ENCODE measurements at regions not wholly inside any gene's neighbourhood (a gene's known extent, or its start where the extent isn't known, plus 50 kb on each side); places are given as distances from the start of the nearest gene placed in this dataset.

DNA sequence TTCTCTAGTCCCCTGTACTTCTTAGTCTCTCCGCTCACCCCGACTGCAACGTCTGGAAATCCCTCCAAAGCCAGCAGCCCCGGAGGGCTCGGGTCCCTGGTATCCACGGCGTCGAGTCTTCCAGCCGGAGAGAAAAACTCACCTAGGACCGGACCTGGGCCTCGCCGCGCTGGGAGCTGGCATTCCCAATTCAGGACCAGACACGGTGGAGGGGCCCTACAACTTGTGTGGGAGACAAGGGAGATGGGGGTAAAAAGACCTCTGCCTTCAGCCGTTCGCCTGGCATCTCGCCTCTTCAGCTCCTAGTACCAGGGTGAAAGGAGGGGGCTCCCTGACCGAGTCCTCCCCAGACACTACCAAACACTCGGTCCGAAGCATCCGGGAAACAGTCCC lies 64.3 kb downstream of the GPX5 start:
- Histone ChIP-seq H3K4me3 (ENCODE audit: low read length, poor library complexity, severe bottlenecking) (no peak overlapping the region), H3K9ac (ENCODE audit: low read depth, low read length, poor library complexity, severe bottlenecking) (no peak overlapping the region), H3K27me3 (ENCODE audit: insufficient read depth, low read length, poor library complexity, severe bottlenecking) (no peaks in the 10 kb centered on the region), H2AFZ (ENCODE audit: low read length) (no peak overlapping the region), H3K4me2 (ENCODE audit: low read depth, low read length, poor library complexity, severe bottlenecking) (no peak overlapping the region), H3K9me3 (ENCODE audit: insufficient read depth, low read depth, low read length) (no peaks in the 10 kb centered on the region), H4K20me1 (ENCODE audit: insufficient read depth, low read length, poor library complexity, severe bottlenecking) (no peaks in the 10 kb centered on the region), H3K79me2 (ENCODE audit: insufficient read depth, low read length) (no peaks in the 10 kb centered on the region), H3F3A (ENCODE audit: low read depth) (no peaks in the 10 kb centered on the region), H3K36me3 (ENCODE audit: insufficient read depth, low read length) (no peaks in the 10 kb centered on the region), H3K9me2 (replicated peaks; ENCODE audit: low read depth, low read length) (no peaks in the 10 kb centered on the region), H3K4me1 (ENCODE audit: insufficient read depth, low read length, poor library complexity, severe bottlenecking) (no peaks in the 10 kb centered on the region)
- no peak for TF ChIP-seq EZH2phosphoT487 (IDR thresholded peaks at IDR 0.05; ENCODE audit: borderline replicate concordance)
- TF ChIP-seq, protein P1, sequence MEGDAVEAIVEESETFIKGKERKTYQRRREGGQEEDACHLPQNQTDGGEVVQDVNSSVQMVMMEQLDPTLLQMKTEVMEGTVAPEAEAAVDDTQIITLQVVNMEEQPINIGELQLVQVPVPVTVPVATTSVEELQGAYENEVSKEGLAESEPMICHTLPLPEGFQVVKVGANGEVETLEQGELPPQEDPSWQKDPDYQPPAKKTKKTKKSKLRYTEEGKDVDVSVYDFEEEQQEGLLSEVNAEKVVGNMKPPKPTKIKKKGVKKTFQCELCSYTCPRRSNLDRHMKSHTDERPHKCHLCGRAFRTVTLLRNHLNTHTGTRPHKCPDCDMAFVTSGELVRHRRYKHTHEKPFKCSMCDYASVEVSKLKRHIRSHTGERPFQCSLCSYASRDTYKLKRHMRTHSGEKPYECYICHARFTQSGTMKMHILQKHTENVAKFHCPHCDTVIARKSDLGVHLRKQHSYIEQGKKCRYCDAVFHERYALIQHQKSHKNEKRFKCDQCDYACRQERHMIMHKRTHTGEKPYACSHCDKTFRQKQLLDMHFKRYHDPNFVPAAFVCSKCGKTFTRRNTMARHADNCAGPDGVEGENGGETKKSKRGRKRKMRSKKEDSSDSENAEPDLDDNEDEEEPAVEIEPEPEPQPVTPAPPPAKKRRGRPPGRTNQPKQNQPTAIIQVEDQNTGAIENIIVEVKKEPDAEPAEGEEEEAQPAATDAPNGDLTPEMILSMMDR (conservative IDR thresholded peaks at IDR 0.05; ENCODE audit: low read length), result no peak

DNA sequence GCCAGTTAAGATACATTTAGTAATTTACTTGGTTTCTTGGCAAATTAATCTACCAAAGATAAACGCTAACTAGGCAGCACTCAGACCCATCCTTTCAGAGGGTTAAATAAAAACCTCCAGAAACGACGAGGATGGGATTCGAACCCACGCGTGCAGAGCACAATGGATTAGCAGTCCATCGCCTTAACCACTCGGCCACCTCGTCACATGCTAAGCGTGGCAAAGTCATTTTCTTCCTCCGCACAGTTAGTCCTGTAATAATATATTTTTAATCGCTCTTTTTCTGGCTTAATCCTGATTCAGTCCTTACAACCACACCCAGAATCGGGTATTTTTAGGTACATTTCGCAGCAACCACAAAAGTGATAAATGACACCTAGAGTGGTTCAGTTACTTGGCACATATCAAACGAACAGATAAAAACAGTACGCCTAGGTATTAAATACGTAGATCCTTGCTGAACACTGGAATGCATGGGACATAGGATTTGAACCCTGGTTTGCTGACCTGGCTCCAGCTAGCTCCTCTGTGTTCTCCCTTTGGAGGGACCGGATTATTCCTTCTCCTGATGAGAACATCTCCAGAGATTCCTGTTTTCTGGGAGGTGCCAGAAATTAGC lies 71.6 kb downstream of the GPX5 start:
- Histone ChIP-seq H3K79me2 (ENCODE audit: insufficient read depth, low read length) (no peaks in the 10 kb centered on the region), H3K4me3 (ENCODE audit: low read length, poor library complexity, severe bottlenecking) (no peak overlapping the region), H3K9me3 (ENCODE audit: insufficient read depth, low read depth, low read length) (no peaks in the 10 kb centered on the region), H4K20me1 (ENCODE audit: insufficient read depth, low read length, poor library complexity, severe bottlenecking) (no peaks in the 10 kb centered on the region), H3K4me1 (ENCODE audit: insufficient read depth, low read length, poor library complexity, severe bottlenecking) (no peaks in the 10 kb centered on the region), H2AFZ (ENCODE audit: low read length) (no peak overlapping the region), H3K9me2 (replicated peaks; ENCODE audit: low read depth, low read length) (no peaks in the 10 kb centered on the region), H3K27me3 (ENCODE audit: insufficient read depth, low read length, poor library complexity, severe bottlenecking) (no peaks in the 10 kb centered on the region), H3F3A (ENCODE audit: low read depth) (no peaks in the 10 kb centered on the region), H3K4me2 (ENCODE audit: low read depth, low read length, poor library complexity, severe bottlenecking) (no peak overlapping the region), H3K9ac (ENCODE audit: low read depth, low read length, poor library complexity, severe bottlenecking) (no peak overlapping the region), H3K36me3 (ENCODE audit: insufficient read depth, low read length) (no peaks in the 10 kb centered on the region)
- no peak for TF ChIP-seq EZH2phosphoT487 (IDR thresholded peaks at IDR 0.05; ENCODE audit: borderline replicate concordance)
- TF ChIP-seq, protein P1 (conservative IDR thresholded peaks at IDR 0.05; ENCODE audit: low read length), result no peak

DNA sequence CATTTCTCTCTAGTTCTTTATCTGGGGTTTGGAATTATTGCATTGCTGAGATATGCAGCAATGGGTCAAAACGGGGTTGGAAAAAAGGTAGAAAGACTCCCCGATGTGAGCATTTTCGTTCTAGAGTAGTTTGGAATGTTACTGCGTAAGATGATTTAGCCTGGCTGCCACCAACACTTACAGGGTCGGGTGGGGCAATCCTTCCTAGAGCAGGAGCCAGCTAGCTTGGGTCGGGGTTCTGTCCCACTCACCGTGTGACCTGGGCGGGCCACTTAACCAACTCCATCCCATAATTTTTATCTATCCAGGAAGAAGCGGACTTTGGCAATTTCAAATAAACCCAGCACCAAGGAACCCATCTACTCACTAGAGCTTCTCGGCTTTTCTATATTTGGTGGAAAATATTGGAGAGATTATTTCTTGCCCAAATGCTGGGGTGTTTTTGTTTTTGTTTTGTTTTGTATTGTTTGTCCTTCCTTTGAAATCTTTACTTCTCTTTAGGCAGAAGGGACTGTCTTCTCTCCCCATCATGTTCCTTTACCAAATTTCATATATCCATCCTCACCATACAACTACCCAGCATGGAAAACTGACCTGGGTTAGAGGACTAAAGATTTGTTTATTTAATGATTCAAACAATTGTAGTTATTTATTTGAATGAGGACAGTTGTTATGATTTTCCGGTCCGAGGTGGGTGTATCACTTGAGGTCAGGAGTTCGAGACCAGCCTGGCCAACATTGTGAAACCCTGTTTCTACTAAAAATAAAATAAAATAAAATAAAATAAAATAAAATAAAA lies 72.4 kb downstream of the GPX5 start:
- Histone ChIP-seq H3K9ac (ENCODE audit: low read depth, low read length, poor library complexity, severe bottlenecking) (no peak overlapping the region), H3K36me3 (ENCODE audit: insufficient read depth, low read length) (no peaks in the 10 kb centered on the region), H4K20me1 (ENCODE audit: insufficient read depth, low read length, poor library complexity, severe bottlenecking) (no peaks in the 10 kb centered on the region), H3K4me3 (ENCODE audit: low read length, poor library complexity, severe bottlenecking) (no peak overlapping the region), H3K27me3 (ENCODE audit: insufficient read depth, low read length, poor library complexity, severe bottlenecking) (no peaks in the 10 kb centered on the region), H3K4me2 (ENCODE audit: low read depth, low read length, poor library complexity, severe bottlenecking) (no peak overlapping the region), H3K79me2 (ENCODE audit: insufficient read depth, low read length) (no peaks in the 10 kb centered on the region), H3K9me2 (replicated peaks; ENCODE audit: low read depth, low read length) (no peaks in the 10 kb centered on the region), H3K4me1 (ENCODE audit: insufficient read depth, low read length, poor library complexity, severe bottlenecking) (no peaks in the 10 kb centered on the region), H3K9me3 (ENCODE audit: insufficient read depth, low read depth, low read length) (no peaks in the 10 kb centered on the region), H2AFZ (ENCODE audit: low read length) (no peak overlapping the region), H3F3A (ENCODE audit: low read depth) (no peaks in the 10 kb centered on the region)
- TF ChIP-seq, protein P1 (conservative IDR thresholded peaks at IDR 0.05; ENCODE audit: low read length), result no peak
- TF ChIP-seq EZH2phosphoT487 (IDR thresholded peaks at IDR 0.05; ENCODE audit: borderline replicate concordance), result no peak
